ENCODE measurements at regions not wholly inside any gene's neighbourhood (a gene's known extent, or its start where the extent isn't known, plus 50 kb on each side); places are given as distances from the start of the nearest gene placed in this dataset.
A peak's percentile ranks its signal among the peaks of the same experiment; 100 is the strongest.

GRCh38 chr6:82617648-82618047, 254.0 kb downstream of the TPBG start:
- Histone ChIP-seq H3K4me3 (no peak overlapping the region), H3K4me1 (no peaks in the 10 kb centered on the region), H3K9me3 (no peaks in the 10 kb centered on the region), H3K27ac (no peak overlapping the region), H3K4me2 (no peak overlapping the region)
- CTCF ChIA-PET = interaction anchor here (0.7 kb wide), 1 partner anchor 328 kb away, joined by 3 read pairs; no protein-coding TSS in a partner anchor
- DNase-seq (ENCODE audit: low read depth in 1 of 2, low spot score in 1 of 2) = no peak
- POLR2A ChIA-PET = interaction anchor here (0.7 kb wide), 1 partner anchor 253 kb away, joined by 3 read pairs; no protein-coding TSS in a partner anchor
- ATAC-seq = no peak
- no peak for FAIRE-seq
- TF ChIP-seq PHF8 (IDR thresholded peaks at IDR 0.05; ENCODE audit: borderline replicate concordance, low read depth) (no peak), HOXB13 (CRISPR knock-in tag; IDR thresholded peaks at IDR 0.05; ENCODE audit: low read depth) (no peak), ATOH8 (CRISPR knock-in tag; IDR thresholded peaks at IDR 0.05; ENCODE audit: low read depth) (no peak), RAD21 (conservative IDR thresholded peaks at IDR 0.05 in 1 of 2, IDR thresholded peaks at IDR 0.05 in 1 of 2) (no peak)

GRCh38 chr6:82619573-82619972, 256.0 kb downstream of the TPBG start:
- POLR2A ChIA-PET = no interaction called here
- H3K9me3 ChIP-seq = no peaks in the 10 kb centered on the region
- no peak overlapping the region for H3K4me3 ChIP-seq
- no peak overlapping the region for H3K4me2 ChIP-seq
- CTCF ChIA-PET = no interaction called here
- no peak for DNase-seq (ENCODE audit: low read depth in 1 of 2, low spot score in 1 of 2)
- no peak for FAIRE-seq
- TF ChIP-seq EP300 (IDR thresholded peaks at IDR 0.05) (no peak), MAFK (IDR thresholded peaks at IDR 0.05; ENCODE audit: partially characterized antibody) (peak; percentile 17), REST (IDR thresholded peaks at IDR 0.05) (no peak), FOSL2 (IDR thresholded peaks at IDR 0.05) (no peak), FOSL2 (CRISPR knock-in tag; IDR thresholded peaks at IDR 0.05) (no peak), BHLHE40 (IDR thresholded peaks at IDR 0.05; ENCODE audit: low read depth, low read length) (no peak), E2F6 (IDR thresholded peaks at IDR 0.05; ENCODE audit: borderline replicate concordance, low read depth) (no peak)
- H3K27ac ChIP-seq = no peak overlapping the region
- ATAC-seq = no peak
- no peaks in the 10 kb centered on the region for H3K4me1 ChIP-seq

- FAIRE-seq = no peak
- no peak for ATAC-seq
Observed at GRCh38 chr6:82622461-82622860, 258.8 kb downstream of the TPBG start.

More at GRCh38 chr6:82622461-82622860, 258.8 kb downstream of the TPBG start:
- no peaks in the 10 kb centered on the region for H3K9me3 ChIP-seq
- no peak overlapping the region for H3K4me3 ChIP-seq
- H3K4me1 ChIP-seq = no peaks in the 10 kb centered on the region
- no peak for DNase-seq (ENCODE audit: low read depth in 1 of 2, low spot score in 1 of 2)
- H3K4me2 ChIP-seq = no peak overlapping the region
- H3K27ac ChIP-seq = no peak overlapping the region
- CTCF ChIA-PET = no interaction called here
- no peak for TF ChIP-seq SMC3 (IDR thresholded peaks at IDR 0.05)
- no peak for TF ChIP-seq ZSCAN20 (CRISPR knock-in tag; IDR thresholded peaks at IDR 0.05)
- no peak for TF ChIP-seq RFX5 (IDR thresholded peaks at IDR 0.05)
- no peak for TF ChIP-seq CTCF (IDR thresholded peaks at IDR 0.05)
- peak; percentile 61 for TF ChIP-seq MAFK (IDR thresholded peaks at IDR 0.05; ENCODE audit: partially characterized antibody)
- POLR2A ChIA-PET = no interaction called here
